ENCODE measurements at regions not wholly inside any gene's neighbourhood (a gene's known extent, or its start where the extent isn't known, plus 50 kb on each side); places are given as distances from the start of the nearest gene placed in this dataset.

DNA sequence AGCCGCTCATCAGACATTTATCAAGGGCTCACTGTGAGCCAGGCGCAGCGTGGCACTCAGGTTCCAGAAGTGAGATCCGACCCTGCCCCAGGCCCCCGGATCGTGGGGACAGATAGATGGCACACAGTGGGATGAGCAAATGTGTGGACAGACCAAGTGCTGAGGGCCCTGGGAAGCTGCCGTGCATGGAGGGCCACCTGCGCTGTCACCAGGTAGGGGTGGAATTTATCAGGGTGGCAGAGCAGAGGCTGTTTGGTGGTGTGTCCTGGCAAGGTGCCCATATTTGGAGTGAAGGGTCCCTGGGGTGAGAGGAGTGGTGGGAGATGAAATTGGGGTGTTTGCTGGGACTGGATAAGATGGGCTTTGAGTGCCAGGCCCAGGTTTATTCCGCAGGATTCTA, 92.8 kb upstream of the HS6ST1 start:
- no peak overlapping the region for H3K9ac ChIP-seq (replicated peaks; ENCODE audit: extremely low read depth, insufficient read depth, low read length)
- dilution Hi-C loops (cut with MboI; ENCODE audit: extremely low pct_ligation_motif_present, low sequenced_read_pairs) = no loop called here
- H3K9me1 ChIP-seq (replicated peaks; ENCODE audit: control insufficient read depth, extremely low read depth, insufficient read depth, low read length) = no peaks in the 10 kb centered on the region
- TF ChIP-seq POLR2AphosphoS5 (IDR thresholded peaks at IDR 0.05; ENCODE audit: insufficient read depth, low read depth, low read length) (no peak), EZH2 (IDR thresholded peaks at IDR 0.05; ENCODE audit: borderline replicate concordance, low read depth, low read length, severe bottlenecking) (no peak), POLR2A (IDR thresholded peaks at IDR 0.05; ENCODE audit: low read depth, low read length) (no peak), MAX (IDR thresholded peaks at IDR 0.05; ENCODE audit: insufficient read depth, insufficient read length) (no peak), GATA2 (IDR thresholded peaks at IDR 0.05; ENCODE audit: insufficient read depth, insufficient read length, low read depth, low read length) (no peak), JUN (IDR thresholded peaks at IDR 0.05; ENCODE audit: borderline replicate concordance, insufficient read depth, insufficient read length, low read depth) (no peak), CTCF (IDR thresholded peaks at IDR 0.05; ENCODE audit: extremely low read depth in 1 of 2, insufficient read depth in 1 of 2, low read depth in 1 of 2, low read length in 2 of 2) (no peak), MYC (IDR thresholded peaks at IDR 0.05; ENCODE audit: low read depth, low read length) (no peak), FOS (IDR thresholded peaks at IDR 0.05; ENCODE audit: borderline replicate concordance, insufficient read depth, low read length) (no peak)
- no peak overlapping the region for H3K4me2 ChIP-seq (ENCODE audit: insufficient read depth, low read length)
- no peaks in the 10 kb centered on the region for H3K36me3 ChIP-seq (ENCODE audit: control insufficient read depth in 2 of 2, extremely low read depth in 1 of 2, insufficient read depth in 2 of 2, low read length in 2 of 2)
- ChIA-PET CTCF (no interaction called here), POLR2A (no interaction called here)
- BruUV-seq (replicated peaks) = no TSS peak
- H3K27ac ChIP-seq (ENCODE audit: insufficient read depth, low read depth, low read length) = no peak overlapping the region
- no peaks in the 10 kb centered on the region for H3K79me2 ChIP-seq (ENCODE audit: control insufficient read depth, insufficient read depth, low read length)
- no peak overlapping the region for H2AFZ ChIP-seq (ENCODE audit: low read depth, low read length)
- H3K4me1 ChIP-seq (ENCODE audit: control insufficient read depth, extremely low read depth, insufficient read depth, low read length) = peaks cover 14% of the 10 kb centered on the region
- no peak overlapping the region for H3K4me3 ChIP-seq (replicated peaks in 1 of 3; ENCODE audit: insufficient read depth in 1 of 3, low read depth in 1 of 3, low read length in 3 of 3)
- no peaks in the 10 kb centered on the region for H3K27me3 ChIP-seq (ENCODE audit: control insufficient read depth in 2 of 2, insufficient read depth in 2 of 2, low read length in 2 of 2)
- no peaks in the 10 kb centered on the region for H4K20me1 ChIP-seq (replicated peaks; ENCODE audit: control insufficient read depth, extremely low read depth, insufficient read depth, low read length)
- FAIRE-seq = no peak
- intact Hi-C loops (cut with micrococcal nuclease) = loop anchor here (5.0 kb wide), 1 partner anchor 849 kb away; no protein-coding TSS in a partner anchor
- no peak for DNase-seq (ENCODE audit: low read depth, low spot score)
- H3K9me3 ChIP-seq (replicated peaks; ENCODE audit: control insufficient read depth, insufficient read depth, low read length) = no peaks in the 10 kb centered on the region
